ENCODE measurements at regions not wholly inside any gene's neighbourhood (a gene's known extent, or its start where the extent isn't known, plus 50 kb on each side); places are given as distances from the start of the nearest gene placed in this dataset.

DNA sequence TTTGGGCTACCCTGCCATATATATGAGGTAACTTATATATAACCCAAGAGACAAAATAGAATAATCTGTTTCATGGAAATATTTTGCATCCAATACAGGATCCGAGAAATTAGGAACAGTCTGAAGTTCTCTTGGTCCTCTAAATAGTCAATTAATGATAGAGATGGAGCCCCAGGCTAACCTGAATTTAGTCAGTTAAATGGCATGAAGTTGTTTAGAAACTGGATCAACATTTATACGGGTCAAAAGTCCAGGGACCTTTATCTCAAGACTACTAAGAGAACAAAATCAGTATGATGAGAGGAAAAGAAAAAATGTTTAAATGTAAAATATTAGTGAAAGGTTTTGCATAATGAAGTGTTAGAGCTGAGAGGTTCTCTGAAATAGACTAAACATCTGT lies 303.3 kb upstream of the ACTBL2 start:
- TF ChIP-seq POLR2A (IDR thresholded peaks at IDR 0.05; ENCODE audit: low read length) (no peak), GATA1 (IDR thresholded peaks at IDR 0.05; ENCODE audit: low read depth, low read length) (no peak)
